Immature natural killer cell (primary cell): ENCODE measurements at regions not wholly inside any gene's neighbourhood (a gene's known extent, or its start where the extent isn't known, plus 50 kb on each side); places are given as distances from the start of the nearest gene placed in this dataset.
"Not testable (repeated sequence)": the region's sequence is repeated elsewhere in the genome, so short reads cannot be mapped to it uniquely, and the experiment has no call there.

Source experiments
- DNase-seq, 3 donors: peaks; one replicate each; pipeline ENCODE4 v3.0.0; 2022; ENCODE audit warnings: mixed read lengths in 1 of 3
- H3K27ac Mint-ChIP-seq, 6 donors: one replicate each; pipeline ENCODE4 v1.8.0; 2020; ENCODE audit warnings: mixed read lengths in 6 of 6, mild to moderate bottlenecking in 5 of 6, inconsistent platforms in 4 of 6, moderate library complexity in 3 of 6
- H3K27me3 Mint-ChIP-seq, 3 donors: one replicate each; pipeline ENCODE4 v1.8.0; 2020 to 2021; ENCODE audit warnings: low read depth in 3 of 3, mild to moderate bottlenecking in 3 of 3, mixed read lengths in 3 of 3, moderate library complexity in 3 of 3, inconsistent platforms in 1 of 3
- H3K36me3 Mint-ChIP-seq, 3 donors: one replicate each; pipeline ENCODE4 v1.8.0; 2020; ENCODE audit warnings: mixed read lengths in 3 of 3, inconsistent platforms in 2 of 3, mild to moderate bottlenecking in 2 of 3
- H3K4me1 Mint-ChIP-seq, 2 donors: one replicate each; pipeline ENCODE4 v1.8.0; 2020; ENCODE audit warnings: inconsistent platforms in 2 of 2, mild to moderate bottlenecking in 2 of 2, mixed read lengths in 2 of 2, moderate library complexity in 1 of 2
- H3K4me3 Mint-ChIP-seq, 5 donors: one replicate each; pipeline ENCODE4 v1.8.0; 2020; ENCODE audit warnings: mild to moderate bottlenecking in 5 of 5, mixed read lengths in 5 of 5, inconsistent platforms in 3 of 5, moderate library complexity in 3 of 5
- H3K9me3 Mint-ChIP-seq, 6 donors: one replicate each; pipeline ENCODE4 v1.8.0; 2020; ENCODE audit warnings: mild to moderate bottlenecking in 6 of 6, mixed read lengths in 6 of 6, inconsistent platforms in 4 of 6, moderate library complexity in 3 of 6

GRCh38 chr22:27252282-27253049 lies 549.1 kb downstream of the MN1 start:
- Mint-ChIP-seq H3K4me1 (peaks cover 4 to 6% of the 10 kb centered on the region in 2 donors), H3K27me3 (peaks cover 3 to 4% (median 4%) of the 10 kb centered on the region in 3 donors)

GRCh38 chr22:27253108-27253902 lies 548.3 kb downstream of the MN1 start:
- peaks cover 5 to 16% (median 10%) of the 10 kb centered on the region in 6 donors for H3K9me3 Mint-ChIP-seq
- no peak for DNase-seq

More at GRCh38 chr22:27252282-27253049, 549.1 kb downstream of the MN1 start:
- Mint-ChIP-seq H3K9me3 (peaks cover 5 to 16% (median 10%) of the 10 kb centered on the region in 6 donors), H3K36me3 (peaks cover 3 to 5% (median 4%) of the 10 kb centered on the region in 3 donors), H3K27ac (no peak overlapping the region), H3K4me3 (no peak overlapping the region)
- no peak for DNase-seq

DNA sequence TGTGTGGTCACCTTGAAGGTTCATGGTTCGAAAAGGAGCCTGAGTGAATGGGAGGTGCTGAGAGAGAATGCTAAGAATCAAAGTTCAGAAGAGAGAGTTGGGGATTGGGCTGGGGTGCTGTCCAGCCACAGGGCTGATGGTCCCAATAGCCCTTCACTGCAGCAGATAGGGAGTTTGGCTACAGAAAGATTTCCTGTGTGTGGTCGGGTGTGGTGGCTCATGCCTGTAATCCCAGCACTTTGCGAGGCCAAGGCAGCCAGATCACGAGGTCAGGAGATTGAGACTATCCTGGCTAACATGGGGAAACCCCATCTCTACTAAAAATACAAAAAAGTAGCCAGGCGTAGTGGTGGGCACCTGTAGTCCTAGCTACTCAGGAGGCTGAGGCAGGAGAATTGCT lies 547.5 kb downstream of the MN1 start:
- not testable (repeated sequence) for H3K4me1 Mint-ChIP-seq, H3K27me3 Mint-ChIP-seq, DNase-seq, H3K27ac Mint-ChIP-seq, H3K36me3 Mint-ChIP-seq, H3K4me3 Mint-ChIP-seq
- peaks cover 5 to 16% (median 10%) of the 10 kb centered on the region in 6 donors for H3K9me3 Mint-ChIP-seq

More at GRCh38 chr22:27253108-27253902, 548.3 kb downstream of the MN1 start:
- peaks cover 4 to 7% (median 6%) of the 10 kb centered on the region in 3 donors for H3K27me3 Mint-ChIP-seq
- no peak overlapping the region for H3K4me3 Mint-ChIP-seq
- peaks cover 3 to 5% (median 4%) of the 10 kb centered on the region in 3 donors for H3K36me3 Mint-ChIP-seq
- H3K27ac Mint-ChIP-seq, result no peak overlapping the region
- H3K4me1 Mint-ChIP-seq, result no peaks in the 10 kb centered on the region

GRCh38 chr22:27255580-27255979 lies 546.0 kb downstream of the MN1 start:
- DNase-seq, result no peak
- Mint-ChIP-seq H3K27me3 (peaks cover 4 to 15% (median 6%) of the 10 kb centered on the region in 3 donors), H3K4me3 (no peak overlapping the region), H3K36me3 (peaks cover 3 to 5% (median 4%) of the 10 kb centered on the region in 3 donors), H3K9me3 (peaks cover 5 to 16% (median 10%) of the 10 kb centered on the region in 6 donors), H3K27ac (no peak overlapping the region), H3K4me1 (no peaks in the 10 kb centered on the region)

DNA sequence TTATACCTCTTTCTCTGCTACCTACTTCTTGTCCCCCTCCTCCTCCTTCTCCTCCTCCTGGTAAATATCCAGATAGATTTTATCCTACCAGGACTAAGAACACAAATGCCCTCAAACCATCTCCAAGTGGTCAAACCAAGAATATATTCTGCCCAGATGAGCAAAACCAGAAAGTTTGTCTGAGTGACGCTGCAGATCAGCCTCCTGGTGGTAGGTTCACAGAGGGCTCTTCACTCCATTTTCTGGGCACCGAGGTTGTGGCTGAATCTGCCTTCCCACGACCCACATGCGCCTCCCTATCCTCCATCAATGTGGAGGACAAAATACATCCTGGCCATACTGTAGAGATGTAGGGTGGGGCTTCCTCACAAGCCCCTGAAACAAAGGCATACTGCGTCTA lies 543.6 kb downstream of the MN1 start:
- peaks cover 2 to 15% (median 4%) of the 10 kb centered on the region in 3 donors for H3K27me3 Mint-ChIP-seq
- no peak for DNase-seq
- peaks cover 5 to 16% (median 10%) of the 10 kb centered on the region in 6 donors for H3K9me3 Mint-ChIP-seq
- no peaks in the 10 kb centered on the region for H3K4me1 Mint-ChIP-seq
- H3K36me3 Mint-ChIP-seq, result peaks cover 3 to 5% (median 4%) of the 10 kb centered on the region in 3 donors
- H3K4me3 Mint-ChIP-seq, result no peak overlapping the region
- no peak overlapping the region for H3K27ac Mint-ChIP-seq

- Mint-ChIP-seq H3K27me3 (peaks cover 2 to 15% (median 4%) of the 10 kb centered on the region in 3 donors), H3K4me3 (no peak overlapping the region), H3K4me1 (no peaks in the 10 kb centered on the region), H3K36me3 (peaks cover 3 to 5% (median 4%) of the 10 kb centered on the region in 3 donors), H3K9me3 (peaks cover 5 to 16% (median 9%) of the 10 kb centered on the region in 6 donors), H3K27ac (no peak overlapping the region)
- no peak for DNase-seq
These were observed 542.9 kb downstream of the MN1 start for GRCh38 chr22:27258616-27259172.

- no peak for DNase-seq
- peaks cover 5 to 16% (median 7%) of the 10 kb centered on the region in 6 donors for H3K9me3 Mint-ChIP-seq
- H3K4me3 Mint-ChIP-seq, result no peak overlapping the region
- H3K36me3 Mint-ChIP-seq, result peaks cover 3 to 5% (median 4%) of the 10 kb centered on the region in 3 donors
- no peaks in the 10 kb centered on the region for H3K4me1 Mint-ChIP-seq
- no peak overlapping the region for H3K27ac Mint-ChIP-seq
- H3K27me3 Mint-ChIP-seq, result peaks cover 1 to 15% (median 4%) of the 10 kb centered on the region in 3 donors
These were observed 542.1 kb downstream of the MN1 start for GRCh38 chr22:27259433-27259832.

- H3K9me3 Mint-ChIP-seq, result peaks cover 5 to 11% (median 7%) of the 10 kb centered on the region in 6 donors
- H3K4me3 Mint-ChIP-seq, result no peak overlapping the region
- H3K36me3 Mint-ChIP-seq, result peaks cover 3 to 5% (median 4%) of the 10 kb centered on the region in 3 donors
- no peak for DNase-seq
- no peaks in the 10 kb centered on the region for H3K4me1 Mint-ChIP-seq
- H3K27me3 Mint-ChIP-seq, result peaks cover 3 to 15% (median 4%) of the 10 kb centered on the region in 3 donors
- no peak overlapping the region for H3K27ac Mint-ChIP-seq
These were observed 541.4 kb downstream of the MN1 start for GRCh38 chr22:27260087-27260698.

DNA sequence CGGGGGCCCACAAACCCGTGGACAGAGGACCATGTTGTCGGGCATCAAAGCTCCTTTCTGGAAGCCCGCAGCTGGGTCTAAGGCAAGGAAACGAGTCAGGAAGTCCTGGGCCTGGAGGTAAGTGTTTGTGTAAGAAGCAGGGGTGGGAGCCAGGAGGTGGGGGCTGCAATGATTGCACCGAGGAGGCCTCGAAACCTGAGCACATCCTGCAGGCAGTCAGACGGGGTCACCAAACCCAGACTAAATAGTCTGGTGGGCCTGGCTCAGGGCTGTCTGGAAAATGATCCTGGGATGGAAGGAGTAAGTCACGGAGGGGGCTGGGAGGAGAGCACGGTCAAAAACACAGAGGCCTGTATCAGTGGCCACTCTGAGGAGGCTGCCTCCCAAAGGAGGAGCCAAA lies 539.2 kb downstream of the MN1 start:
- Mint-ChIP-seq H3K36me3 (no peaks in the 10 kb centered on the region), H3K27me3 (peaks cover 3 to 18% (median 3%) of the 10 kb centered on the region in 3 donors), H3K4me1 (no peaks in the 10 kb centered on the region), H3K27ac (no peak overlapping the region), H3K9me3 (no peaks in the 10 kb centered on the region), H3K4me3 (no peak overlapping the region)
- no peak for DNase-seq

GRCh38 chr22:27264184-27264583 lies 537.4 kb downstream of the MN1 start:
- no peak for DNase-seq
- H3K4me1 Mint-ChIP-seq, result no peaks in the 10 kb centered on the region
- H3K27ac Mint-ChIP-seq, result no peak overlapping the region
- no peak overlapping the region for H3K4me3 Mint-ChIP-seq
- peaks cover 4 to 18% (median 5%) of the 10 kb centered on the region in 3 donors for H3K27me3 Mint-ChIP-seq
- H3K9me3 Mint-ChIP-seq, result no peaks in the 10 kb centered on the region
- no peaks in the 10 kb centered on the region for H3K36me3 Mint-ChIP-seq

DNA sequence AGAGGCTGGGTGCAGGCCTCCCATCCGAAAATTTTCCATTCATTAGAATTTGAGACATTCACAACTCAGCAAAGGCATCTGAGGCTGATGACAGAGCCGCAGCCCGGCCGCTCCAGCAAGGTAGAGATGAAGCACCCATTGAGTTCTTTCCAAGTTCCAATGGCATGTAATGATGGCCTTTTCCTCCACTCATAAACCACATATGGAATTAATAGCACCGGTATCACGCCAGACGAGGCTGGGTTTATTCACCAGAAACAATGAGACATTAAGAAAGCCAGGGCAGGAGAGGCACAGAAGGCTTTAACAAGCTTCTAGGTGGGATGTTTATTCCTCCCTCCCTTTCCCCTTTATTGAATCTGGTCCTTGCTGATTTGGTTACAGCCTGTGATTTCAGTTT lies 534.4 kb downstream of the MN1 start:
- H3K9me3 Mint-ChIP-seq, result peaks cover 0 to 3% (median 0%) of the 10 kb centered on the region in 6 donors
- no peak overlapping the region for H3K4me3 Mint-ChIP-seq
- H3K27me3 Mint-ChIP-seq, result peaks cover 7 to 18% (median 10%) of the 10 kb centered on the region in 3 donors
- H3K4me1 Mint-ChIP-seq, result no peaks in the 10 kb centered on the region
- DNase-seq, result no peak
- H3K36me3 Mint-ChIP-seq, result no peaks in the 10 kb centered on the region
- H3K27ac Mint-ChIP-seq, result no peak overlapping the region

DNA sequence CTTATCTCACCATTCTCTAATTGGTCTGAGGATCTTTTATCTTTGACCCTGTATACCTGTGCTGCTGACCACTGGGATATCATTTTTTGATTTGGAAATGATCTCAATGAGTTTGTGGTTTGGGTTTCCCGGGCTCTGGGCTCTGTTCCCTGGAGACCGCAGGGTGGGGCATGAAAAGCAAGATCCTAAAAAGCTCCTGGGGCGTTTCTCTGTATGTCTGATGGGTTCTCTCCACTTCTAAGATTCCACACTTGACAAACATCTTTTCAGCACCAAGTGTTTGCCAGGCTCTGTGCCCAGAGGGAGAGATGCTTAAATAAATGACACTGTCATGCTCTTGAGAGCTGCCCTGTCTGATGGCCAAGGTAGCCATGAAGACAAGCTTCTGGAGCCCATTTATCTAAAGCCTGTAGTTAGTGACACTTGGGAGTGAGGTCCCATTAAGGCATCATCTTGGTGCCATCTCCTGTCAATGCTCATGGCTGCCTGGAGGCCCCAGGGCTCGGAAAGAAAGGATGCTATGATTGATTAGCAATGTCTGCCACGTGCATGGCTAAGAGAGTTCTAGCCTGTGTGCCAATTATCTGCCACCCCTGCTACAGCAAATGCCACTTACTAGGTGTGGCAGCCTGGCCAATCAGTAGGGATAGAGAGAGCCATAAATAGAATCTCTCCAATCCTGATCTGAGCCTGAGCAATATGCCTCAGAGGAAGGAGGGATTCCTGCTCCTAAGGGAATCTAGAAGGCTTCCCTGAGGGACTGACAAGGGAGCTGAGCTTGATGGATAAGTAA lies 531.6 kb downstream of the MN1 start:
- Mint-ChIP-seq H3K27ac (no peak overlapping the region), H3K27me3 (peaks cover 5 to 21% (median 9%) of the 10 kb centered on the region in 3 donors), H3K4me1 (no peaks in the 10 kb centered on the region), H3K36me3 (no peaks in the 10 kb centered on the region), H3K4me3 (no peak overlapping the region), H3K9me3 (peaks cover 0 to 3% (median 0%) of the 10 kb centered on the region in 6 donors)
- no peak for DNase-seq
